GM12878 (cell line): ENCODE measurements at regions not wholly inside any gene's neighbourhood (a gene's known extent, or its start where the extent isn't known, plus 50 kb on each side); places are given as distances from the start of the nearest gene placed in this dataset.
A peak's percentile ranks its signal among the peaks of the same experiment; 100 is the strongest.

Source experiments
- ATAC-seq: fragments of 200-7000 bp; cut with Tn5 transposase; 3 replicates; pipeline ENCODE4 v1.9.1; 2020; ENCODE audit warnings: mild to moderate bottlenecking, moderate library complexity
- BruUV-seq: library from RNA; stranded (reverse); fragments of 400-500 nt; replicated peaks from 2 replicates; lab custom pipeline; 2021; lab: Mats Ljungman, UMichigan
- CTCF ChIA-PET: fragments of 300-600 bp; sonication (Branson Sonifier 250); formaldehyde crosslinking; extraction: SDS; loops from one replicate; lab custom pipeline; 2021; ENCODE audit warnings: inconsistent platforms; lab: Yijun Ruan, JAX
- POLR2A ChIA-PET: fragments of 350-600 bp; formaldehyde crosslinking; extraction: SDS; loops from one replicate; lab custom pipeline; 2021; ENCODE audit warnings: inconsistent platforms; lab: Charles Lee
- RAD21 ChIA-PET: fragments of 300-600 bp; sonication (Branson Sonifier 250); formaldehyde crosslinking; loops from one replicate; lab custom pipeline; 2023; ENCODE audit warnings: antibody characterized with exemption; ENCODE audit not compliant: unreplicated experiment; lab: Charles Lee
- SMC1A ChIA-PET: fragments of 300-600 bp; sonication (Branson Sonifier 250); formaldehyde crosslinking; loops from one replicate; lab custom pipeline; 2023; ENCODE audit not compliant: unreplicated experiment, uncharacterized antibody; lab: Charles Lee
- DNase-seq: peaks from one replicate; pipeline ENCODE4 v3.0.0-alpha.2; 2011; ENCODE audit warnings: low read depth, low spot score
- FAIRE-seq: peaks from 3 replicates; lab custom pipeline; 2011; peaks lifted over from hg19 to GRCh38; lab: Jason Lieb, UNC
- H2AFZ ChIP-seq: 2 replicates; pipeline ENCODE4 v1.6.0; 2011; ENCODE audit warnings: low read depth, low read length, control low read depth; ENCODE audit not compliant: control insufficient read depth
- H3K27ac ChIP-seq: 2 replicates; pipeline ENCODE4 v1.5.1; 2011; ENCODE audit warnings: control low read depth; ENCODE audit not compliant: control insufficient read depth, insufficient read depth
- H3K27me3 ChIP-seq, 2 experiments: replicated peaks in 1 of 2; 2 replicates each; pipeline versions ENCODE4 v1.6.0 to v1.6.1; 2011; ENCODE audit warnings: low read length in 1 of 2; ENCODE audit not compliant: control insufficient read depth in 2 of 2, insufficient read depth in 2 of 2
- H3K36me3 ChIP-seq, 2 experiments: 2 replicates each; pipeline ENCODE4 v1.5.1; 2011; ENCODE audit warnings: low read length in 1 of 2; ENCODE audit not compliant: control insufficient read depth in 2 of 2, insufficient read depth in 2 of 2
- H3K4me1 ChIP-seq: 2 replicates; pipeline ENCODE4 v1.6.1; 2011; ENCODE audit warnings: mild to moderate bottlenecking, low read length, moderate library complexity, mixed read lengths; ENCODE audit not compliant: control insufficient read depth, insufficient read depth
- H3K4me2 ChIP-seq: 2 replicates; pipeline ENCODE4 v1.6.0; 2011; ENCODE audit warnings: control low read depth; ENCODE audit not compliant: control insufficient read depth, insufficient read depth
- H3K4me3 ChIP-seq: fragments of 200-600 bp; sonication (generic); 2 replicates; pipeline ENCODE4 v1.5.1; 2016
- H3K79me2 ChIP-seq: 2 replicates; pipeline ENCODE4 v1.6.0; 2011; ENCODE audit warnings: low read length; ENCODE audit not compliant: control insufficient read depth, insufficient read depth
- H3K9ac ChIP-seq: 2 replicates; pipeline ENCODE4 v1.8.0; 2011; ENCODE audit warnings: low read length, control low read depth, mixed read lengths; ENCODE audit not compliant: control insufficient read depth, insufficient read depth
- H3K9me3 ChIP-seq: replicated peaks from 3 replicates; pipeline ENCODE4 v1.5.1; 2011; ENCODE audit warnings: mild to moderate bottlenecking, low read length; ENCODE audit not compliant: control insufficient read depth, insufficient read depth
- H4K20me1 ChIP-seq: 2 replicates; pipeline ENCODE4 v1.6.0; 2011; ENCODE audit not compliant: control insufficient read depth, insufficient read depth
- CEBPB ChIP-seq, 2 experiments: fragments of 150-350 bp in 1 of 2; IDR thresholded peaks; 2 replicates each; pipeline ENCODE4 v1.6.1; 2012 to 2014; ENCODE audit warnings: low read depth in 2 of 2, low read length in 2 of 2, borderline replicate concordance in 1 of 2, inconsistent platforms in 1 of 2
- CHD2 ChIP-seq: IDR thresholded peaks from 2 replicates; pipeline ENCODE4 v1.6.1; 2011; ENCODE audit warnings: low read depth, low read length, improper control_type of control experiment, borderline replicate concordance
- CREM ChIP-seq: IDR thresholded peaks from 2 replicates; pipeline ENCODE4 v1.6.1; 2014; ENCODE audit warnings: antibody characterized with exemption, low read depth
- JUND ChIP-seq: IDR thresholded peaks from 2 replicates; pipeline ENCODE4 v1.6.1; 2012; ENCODE audit warnings: low read depth, mild to moderate bottlenecking, low read length, improper control_type of control experiment, moderate library complexity
- NFYA ChIP-seq: IDR thresholded peaks from 2 replicates; pipeline ENCODE4 v1.6.1; 2011; ENCODE audit warnings: low read depth, mild to moderate bottlenecking, low read length, improper control_type of control experiment, borderline replicate concordance
- PAX5 ChIP-seq: IDR thresholded peaks from 2 replicates; pipeline ENCODE4 v1.6.1; 2011; ENCODE audit warnings: low read depth, low read length, borderline replicate concordance
- YY1 ChIP-seq: IDR thresholded peaks from 2 replicates; pipeline ENCODE4 v1.6.1; 2011; ENCODE audit warnings: low read depth, mild to moderate bottlenecking, low read length
- WGBS: methylation state at CpG from one replicate; pipeline ENCODE4 v1.1.6; 2016; ENCODE audit warnings: low lambda C conversion rate; ENCODE audit not compliant: insufficient replicate concordance, insufficient coverage; ENCODE audit errors: missing lambda C conversion rate; 5-methylcytosine and 5-hydroxymethylcytosine counted together
- in situ Hi-C: fragments of 300-500 bp; cut with MboI; formaldehyde crosslinking; loops from 9 replicates; pipeline ENCODE4 v1.14.3; 2018; ENCODE audit warnings: mixed read lengths
- intact Hi-C: fragments of 100-400 bp; cut with micrococcal nuclease; formaldehyde crosslinking; loops from one replicate; pipeline ENCODE4 v1.14.2; 2022; ENCODE audit not compliant: unreplicated experiment
- TF ChIP-seq, protein P1 (sequence below): IDR thresholded peaks from 2 replicates; pipeline ENCODE4 v1.6.1; 2012; ENCODE audit warnings: improper control_type of control experiment, low read depth, low read length; ENCODE audit not compliant: insufficient replicate concordance
- TF ChIP-seq, protein P2 (sequence below): fragments of 450-650 bp; IDR thresholded peaks from 2 replicates; pipeline ENCODE4 v1.6.1; 2017; ENCODE audit warnings: antibody characterized with exemption, mild to moderate bottlenecking, moderate library complexity

DNA sequence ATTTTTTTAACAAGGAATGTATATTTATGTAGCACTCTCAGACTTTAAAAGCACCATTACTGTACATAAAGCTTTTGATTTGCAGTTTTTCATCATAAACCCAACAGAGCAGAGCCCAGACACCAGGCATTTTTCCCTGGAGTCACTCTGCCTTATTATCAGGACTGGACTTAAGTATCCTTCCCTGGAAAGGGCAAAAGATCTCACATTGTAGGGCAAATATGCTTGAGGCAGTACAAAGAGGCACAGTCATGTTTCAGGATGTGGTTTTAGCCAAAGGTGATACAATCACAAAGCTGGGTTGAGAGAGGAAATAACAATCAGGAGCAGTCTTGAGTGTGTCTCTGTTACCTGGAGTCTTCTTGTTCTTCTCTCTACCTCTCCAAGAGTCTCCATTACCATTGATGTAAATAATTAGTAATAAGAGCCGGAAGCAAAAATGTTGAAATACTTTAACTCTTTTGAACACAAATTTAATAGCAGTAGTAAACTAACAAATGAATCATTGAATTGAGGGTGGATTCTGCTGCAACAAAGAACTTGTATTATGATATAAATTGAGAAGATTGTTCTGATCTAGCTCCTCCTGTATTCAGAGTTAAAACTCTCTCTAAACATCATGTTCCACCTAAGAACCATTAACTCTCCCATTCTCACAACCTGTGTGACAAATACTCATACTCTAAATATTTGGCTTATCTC, 160.5 kb downstream of the LTN1 start:
- CTCF ChIA-PET: no interaction called here
- DNase-seq (no peak), FAIRE-seq (no peak), ATAC-seq (peak; percentile 46; the same call in 2 of the 3 replicates)
- in situ Hi-C loops (no loop called here), intact Hi-C loops (no loop called here)
- H3K9me3 ChIP-seq: no peaks in the 10 kb centered on the region; the same call in 1 of the 3 replicates
- no peak overlapping the region for H2AFZ ChIP-seq
- H3K27me3 ChIP-seq: no peaks in the 10 kb centered on the region
- SMC1A ChIA-PET: no interaction called here
- H3K4me3 ChIP-seq: no peak overlapping the region
- no peak overlapping the region for H3K9ac ChIP-seq
- H4K20me1 ChIP-seq: no peaks in the 10 kb centered on the region
- no peaks in the 10 kb centered on the region for H3K4me1 ChIP-seq
- WGBS: 58% methylated on average over 1 of the region's 1 CpG
- RAD21 ChIA-PET: no interaction called here
- H3K4me2 ChIP-seq: no peak overlapping the region
- POLR2A ChIA-PET: no interaction called here
- BruUV-seq: no TSS peak
- no peak overlapping the region for H3K27ac ChIP-seq
- no peaks in the 10 kb centered on the region for H3K79me2 ChIP-seq
- H3K36me3 ChIP-seq: no peaks in the 10 kb centered on the region
- TF ChIP-seq, protein P1, sequence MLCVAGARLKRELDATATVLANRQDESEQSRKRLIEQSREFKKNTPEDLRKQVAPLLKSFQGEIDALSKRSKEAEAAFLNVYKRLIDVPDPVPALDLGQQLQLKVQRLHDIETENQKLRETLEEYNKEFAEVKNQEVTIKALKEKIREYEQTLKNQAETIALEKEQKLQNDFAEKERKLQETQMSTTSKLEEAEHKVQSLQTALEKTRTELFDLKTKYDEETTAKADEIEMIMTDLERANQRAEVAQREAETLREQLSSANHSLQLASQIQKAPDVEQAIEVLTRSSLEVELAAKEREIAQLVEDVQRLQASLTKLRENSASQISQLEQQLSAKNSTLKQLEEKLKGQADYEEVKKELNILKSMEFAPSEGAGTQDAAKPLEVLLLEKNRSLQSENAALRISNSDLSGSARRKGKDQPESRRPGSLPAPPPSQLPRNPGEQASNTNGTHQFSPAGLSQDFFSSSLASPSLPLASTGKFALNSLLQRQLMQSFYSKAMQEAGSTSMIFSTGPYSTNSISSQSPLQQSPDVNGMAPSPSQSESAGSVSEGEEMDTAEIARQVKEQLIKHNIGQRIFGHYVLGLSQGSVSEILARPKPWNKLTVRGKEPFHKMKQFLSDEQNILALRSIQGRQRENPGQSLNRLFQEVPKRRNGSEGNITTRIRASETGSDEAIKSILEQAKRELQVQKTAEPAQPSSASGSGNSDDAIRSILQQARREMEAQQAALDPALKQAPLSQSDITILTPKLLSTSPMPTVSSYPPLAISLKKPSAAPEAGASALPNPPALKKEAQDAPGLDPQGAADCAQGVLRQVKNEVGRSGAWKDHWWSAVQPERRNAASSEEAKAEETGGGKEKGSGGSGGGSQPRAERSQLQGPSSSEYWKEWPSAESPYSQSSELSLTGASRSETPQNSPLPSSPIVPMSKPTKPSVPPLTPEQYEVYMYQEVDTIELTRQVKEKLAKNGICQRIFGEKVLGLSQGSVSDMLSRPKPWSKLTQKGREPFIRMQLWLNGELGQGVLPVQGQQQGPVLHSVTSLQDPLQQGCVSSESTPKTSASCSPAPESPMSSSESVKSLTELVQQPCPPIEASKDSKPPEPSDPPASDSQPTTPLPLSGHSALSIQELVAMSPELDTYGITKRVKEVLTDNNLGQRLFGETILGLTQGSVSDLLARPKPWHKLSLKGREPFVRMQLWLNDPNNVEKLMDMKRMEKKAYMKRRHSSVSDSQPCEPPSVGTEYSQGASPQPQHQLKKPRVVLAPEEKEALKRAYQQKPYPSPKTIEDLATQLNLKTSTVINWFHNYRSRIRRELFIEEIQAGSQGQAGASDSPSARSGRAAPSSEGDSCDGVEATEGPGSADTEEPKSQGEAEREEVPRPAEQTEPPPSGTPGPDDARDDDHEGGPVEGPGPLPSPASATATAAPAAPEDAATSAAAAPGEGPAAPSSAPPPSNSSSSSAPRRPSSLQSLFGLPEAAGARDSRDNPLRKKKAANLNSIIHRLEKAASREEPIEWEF: no peak
- TF ChIP-seq CHD2: no peak
- no peak for TF ChIP-seq NFYA
- TF ChIP-seq YY1: no peak
- TF ChIP-seq PAX5: no peak
- no peak for TF ChIP-seq JUND
- TF ChIP-seq CREM: no peak
- TF ChIP-seq CEBPB (IDR thresholded peaks at IDR 0.05; ENCODE audit: borderline replicate concordance in 1 of 2, low read depth in 2 of 2, low read length in 2 of 2): no peak
- TF ChIP-seq, protein P2, sequence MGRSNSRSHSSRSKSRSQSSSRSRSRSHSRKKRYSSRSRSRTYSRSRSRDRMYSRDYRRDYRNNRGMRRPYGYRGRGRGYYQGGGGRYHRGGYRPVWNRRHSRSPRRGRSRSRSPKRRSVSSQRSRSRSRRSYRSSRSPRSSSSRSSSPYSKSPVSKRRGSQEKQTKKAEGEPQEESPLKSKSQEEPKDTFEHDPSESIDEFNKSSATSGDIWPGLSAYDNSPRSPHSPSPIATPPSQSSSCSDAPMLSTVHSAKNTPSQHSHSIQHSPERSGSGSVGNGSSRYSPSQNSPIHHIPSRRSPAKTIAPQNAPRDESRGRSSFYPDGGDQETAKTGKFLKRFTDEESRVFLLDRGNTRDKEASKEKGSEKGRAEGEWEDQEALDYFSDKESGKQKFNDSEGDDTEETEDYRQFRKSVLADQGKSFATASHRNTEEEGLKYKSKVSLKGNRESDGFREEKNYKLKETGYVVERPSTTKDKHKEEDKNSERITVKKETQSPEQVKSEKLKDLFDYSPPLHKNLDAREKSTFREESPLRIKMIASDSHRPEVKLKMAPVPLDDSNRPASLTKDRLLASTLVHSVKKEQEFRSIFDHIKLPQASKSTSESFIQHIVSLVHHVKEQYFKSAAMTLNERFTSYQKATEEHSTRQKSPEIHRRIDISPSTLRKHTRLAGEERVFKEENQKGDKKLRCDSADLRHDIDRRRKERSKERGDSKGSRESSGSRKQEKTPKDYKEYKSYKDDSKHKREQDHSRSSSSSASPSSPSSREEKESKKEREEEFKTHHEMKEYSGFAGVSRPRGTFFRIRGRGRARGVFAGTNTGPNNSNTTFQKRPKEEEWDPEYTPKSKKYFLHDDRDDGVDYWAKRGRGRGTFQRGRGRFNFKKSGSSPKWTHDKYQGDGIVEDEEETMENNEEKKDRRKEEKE: no peak
